ENCODE measurements at regions not wholly inside any gene's neighbourhood (a gene's known extent, or its start where the extent isn't known, plus 50 kb on each side); places are given as distances from the start of the nearest gene placed in this dataset.
A peak's percentile ranks its signal among the peaks of the same experiment; 100 is the strongest.

GRCh38 chr5:161115941-161116340 lies 263.9 kb upstream of the ATP10B start:
- no peak for DNase-seq

DNA sequence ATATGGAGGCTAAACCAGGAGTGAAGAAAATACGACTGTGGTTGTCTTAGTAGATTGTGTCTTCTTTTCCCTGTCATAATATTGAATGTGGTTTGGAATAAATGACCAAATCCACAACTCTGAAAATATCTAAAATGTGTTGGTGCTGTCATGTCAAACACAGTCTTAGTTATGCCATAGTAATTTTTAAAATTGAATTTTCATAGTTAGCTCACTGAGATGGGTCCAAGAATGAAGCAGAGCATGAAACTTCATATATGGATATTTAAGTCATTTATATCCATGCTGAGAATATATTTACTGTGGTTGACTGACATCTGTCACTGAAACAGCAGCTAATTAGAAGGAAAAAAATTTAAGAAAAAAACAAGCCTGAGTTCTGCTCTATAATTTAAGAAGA lies 260.4 kb upstream of the ATP10B start:
- no peak for DNase-seq

DNA sequence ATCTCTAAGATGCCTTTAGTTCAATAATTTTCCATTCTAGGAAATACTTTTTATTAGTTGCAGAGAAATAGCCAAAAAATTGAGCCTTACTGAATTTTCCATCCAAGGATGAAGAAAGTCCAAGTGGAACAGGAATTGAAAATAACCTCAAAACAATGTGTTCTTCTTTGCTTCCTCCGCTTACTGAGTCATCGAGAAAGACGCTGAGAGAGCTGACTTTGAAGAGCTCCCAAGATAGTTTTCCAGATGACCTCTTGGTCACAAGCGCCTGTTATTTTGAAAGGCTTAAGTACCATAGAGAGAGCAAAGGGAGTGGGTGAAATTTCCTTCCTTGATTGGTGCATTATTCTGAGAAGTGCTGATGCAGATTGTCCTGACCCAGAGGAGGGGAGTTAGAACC lies 253.5 kb upstream of the ATP10B start:
- no peak for DNase-seq

DNA sequence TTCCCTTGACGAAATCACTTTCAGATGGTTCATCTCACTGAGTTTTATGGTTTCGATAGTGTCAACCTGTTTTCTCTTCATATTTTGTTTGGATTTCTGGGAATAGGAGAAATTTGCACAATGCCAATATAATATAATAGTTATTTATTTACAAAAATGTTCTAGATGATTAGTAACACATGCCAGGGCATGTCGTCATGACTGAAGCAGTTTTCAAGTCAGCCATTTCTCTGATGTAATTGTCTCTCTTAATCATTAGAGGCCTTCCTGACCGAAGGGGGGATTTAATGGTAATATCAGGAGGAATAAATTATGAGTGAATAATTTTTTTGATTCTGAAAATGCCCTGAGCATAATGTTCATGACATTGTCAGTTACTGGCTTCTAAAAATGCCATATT lies 246.5 kb upstream of the ATP10B start:
- no peak for DNase-seq

- no peak for DNase-seq
Measured at GRCh38 chr5:161096581-161096980, 244.6 kb upstream of the ATP10B start.

- DNase-seq, result no peak
Measured at GRCh38 chr5:161095953-161096352, 243.9 kb upstream of the ATP10B start.

GRCh38 chr5:161094411-161094810 lies 242.4 kb upstream of the ATP10B start:
- no peak for DNase-seq

DNA sequence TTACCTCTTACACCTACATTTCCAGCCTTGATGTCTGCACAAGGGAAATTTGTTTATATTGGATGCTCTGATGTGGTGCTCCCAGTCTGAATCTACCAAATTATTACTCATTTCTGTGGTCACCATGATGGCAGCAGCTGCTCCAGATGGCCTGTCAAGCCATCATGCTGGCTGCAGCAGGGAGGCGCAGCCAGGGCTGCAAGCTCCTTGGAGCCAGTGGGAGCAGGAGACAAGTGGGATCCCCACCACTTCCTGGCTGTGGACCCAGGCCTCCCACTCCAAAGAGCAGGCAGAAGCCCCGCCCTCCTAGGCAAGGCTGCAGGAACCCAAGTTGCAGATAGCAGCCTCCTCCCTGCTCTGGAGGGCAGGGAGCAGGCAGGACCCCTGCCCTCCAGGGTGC lies 241.1 kb upstream of the ATP10B start:
- no peak for DNase-seq

DNA sequence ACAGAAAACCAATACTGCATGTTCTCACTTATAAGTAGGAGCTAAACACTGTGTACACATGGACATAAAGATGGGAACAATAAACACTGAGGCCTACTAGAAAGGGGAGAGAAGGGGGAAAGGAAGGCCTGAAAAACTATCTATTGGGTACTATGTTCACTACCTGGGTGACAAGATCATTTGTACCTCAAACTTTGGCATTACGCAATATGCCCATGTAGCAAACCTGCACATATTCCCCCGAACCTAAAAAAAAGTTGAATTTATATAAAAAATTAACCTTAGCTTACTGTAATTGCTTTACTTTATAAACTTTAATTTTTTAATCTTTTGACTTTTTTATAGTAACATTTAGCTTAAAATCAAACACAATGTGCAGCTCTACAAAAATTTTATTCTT lies 237.6 kb upstream of the ATP10B start:
- no peak for DNase-seq

DNA sequence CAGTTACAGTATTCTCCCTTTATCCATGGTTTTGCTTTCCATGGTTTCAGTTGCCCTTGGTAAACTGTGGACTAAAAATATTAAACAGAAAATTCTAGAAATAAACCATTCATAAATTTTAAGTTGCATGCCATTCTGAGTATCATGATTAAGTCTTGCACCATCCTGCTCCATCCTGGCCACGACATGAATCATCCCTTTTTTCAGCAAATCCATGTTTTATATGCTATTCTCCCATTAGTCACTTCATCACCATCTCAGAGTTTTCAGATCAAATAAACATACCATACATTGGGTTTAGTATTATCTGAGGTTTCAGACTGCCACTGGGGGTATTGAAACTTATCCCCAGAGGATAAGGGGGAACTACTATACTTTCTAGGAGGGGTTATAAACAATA lies 234.4 kb upstream of the ATP10B start:
- no peak for DNase-seq

DNA sequence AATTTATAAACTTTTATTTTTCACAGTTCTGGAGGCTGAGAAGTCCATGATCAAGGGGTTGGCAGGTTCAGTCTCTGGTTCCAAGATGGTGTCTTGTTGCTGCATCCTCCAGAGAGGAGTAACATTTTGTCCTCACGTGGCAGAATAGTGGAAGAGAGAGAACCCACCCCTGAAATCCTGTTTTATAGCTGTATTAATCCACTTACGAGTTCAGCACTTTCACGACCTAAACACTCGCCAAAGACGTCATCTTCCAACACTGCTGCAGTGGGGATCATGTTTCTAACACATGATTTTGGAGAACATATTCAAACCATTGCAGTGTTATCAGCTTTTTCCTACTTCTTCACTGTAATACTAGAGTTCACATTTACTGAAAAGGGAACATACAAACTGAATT lies 233.0 kb upstream of the ATP10B start:
- no peak for DNase-seq

- DNase-seq, result no peak
Measured at GRCh38 chr5:161084115-161084514, 232.1 kb upstream of the ATP10B start.

DNA sequence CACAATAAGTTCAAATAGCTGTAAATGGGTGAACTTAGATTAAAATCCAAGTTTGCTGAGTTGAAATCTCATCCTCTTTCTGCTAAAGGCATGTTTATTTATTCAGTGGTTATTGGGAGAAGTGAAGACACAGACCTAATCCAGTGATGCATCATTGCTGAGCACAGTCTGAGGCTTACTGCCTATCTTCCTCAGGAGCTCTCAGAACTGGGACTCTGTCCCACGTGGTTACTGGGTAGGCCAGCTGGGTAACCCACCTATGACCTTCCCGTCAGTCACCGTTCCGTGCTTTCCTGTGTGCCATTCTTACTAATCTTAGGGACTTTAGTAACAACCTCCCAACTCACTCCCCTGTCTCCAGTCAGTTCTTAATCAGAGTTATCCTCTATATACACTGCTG lies 226.8 kb upstream of the ATP10B start:
- DNase-seq, result no peak

GRCh38 chr5:161077936-161078545 lies 226.0 kb upstream of the ATP10B start:
- no peak for DNase-seq

- DNase-seq, result no peak
Measured at GRCh38 chr5:161077496-161077895, 225.5 kb upstream of the ATP10B start.

DNA sequence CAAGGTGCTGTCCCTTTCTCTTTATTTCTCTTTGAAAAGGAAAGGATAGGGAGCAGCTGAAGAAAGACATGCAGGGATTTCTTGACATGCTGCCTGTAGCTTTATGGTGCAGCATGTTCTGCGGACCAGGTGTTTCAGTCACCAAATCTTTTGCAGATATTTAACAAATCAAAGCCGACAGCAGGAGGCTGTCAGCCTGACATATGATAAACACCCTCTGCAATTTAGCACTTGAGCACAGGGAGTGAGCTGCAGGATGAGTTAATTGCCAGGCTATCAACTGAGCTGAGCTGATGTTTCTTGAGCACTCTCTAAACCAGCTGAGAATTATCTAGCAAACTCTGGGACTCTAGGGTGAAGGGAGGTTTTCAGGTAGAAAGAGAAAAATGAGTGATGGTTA lies 212.8 kb upstream of the ATP10B start:
- DNase-seq, result peak; percentile 59

DNA sequence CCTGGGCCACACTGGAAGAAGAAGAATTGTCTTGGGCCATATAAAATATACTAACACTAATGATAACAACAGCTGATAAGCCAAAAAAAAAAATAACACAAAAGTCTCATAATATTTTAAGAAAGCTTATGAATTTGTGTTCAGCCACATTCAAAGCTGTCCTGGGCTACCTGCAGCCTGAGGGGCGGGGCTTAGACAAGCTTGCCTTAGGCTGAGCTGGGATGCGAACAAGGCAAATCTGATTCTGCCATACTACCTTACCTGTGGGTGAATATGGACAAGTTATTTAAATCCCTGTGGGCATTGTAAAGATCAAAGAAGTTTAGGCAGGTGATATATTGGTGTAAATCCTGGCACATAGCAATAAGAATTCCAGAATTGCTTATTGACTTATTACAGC lies 212.3 kb upstream of the ATP10B start:
- DNase-seq, result no peak

DNA sequence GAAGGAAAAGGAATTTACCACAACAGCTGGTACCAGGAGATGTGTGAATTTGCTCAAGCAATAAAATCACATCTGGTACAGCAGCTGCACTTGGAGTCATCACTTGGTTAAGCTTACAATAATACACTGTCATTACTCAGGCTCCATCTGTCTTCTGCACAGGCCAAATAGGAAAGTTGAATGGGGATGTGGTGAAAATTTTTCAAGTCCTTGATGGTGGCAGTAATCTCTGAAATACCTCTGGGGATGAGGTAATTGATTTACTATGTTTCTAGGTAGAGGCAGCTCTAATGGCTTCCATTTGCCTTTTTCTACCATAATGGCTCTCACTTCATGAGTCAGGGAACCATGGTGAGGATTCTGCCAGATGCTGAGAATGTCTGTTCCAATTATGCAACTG lies 206.8 kb upstream of the ATP10B start:
- DNase-seq, result peak; percentile 86

- DNase-seq, result no peak
Measured at GRCh38 chr5:161051920-161052500, 200.0 kb upstream of the ATP10B start.

DNA sequence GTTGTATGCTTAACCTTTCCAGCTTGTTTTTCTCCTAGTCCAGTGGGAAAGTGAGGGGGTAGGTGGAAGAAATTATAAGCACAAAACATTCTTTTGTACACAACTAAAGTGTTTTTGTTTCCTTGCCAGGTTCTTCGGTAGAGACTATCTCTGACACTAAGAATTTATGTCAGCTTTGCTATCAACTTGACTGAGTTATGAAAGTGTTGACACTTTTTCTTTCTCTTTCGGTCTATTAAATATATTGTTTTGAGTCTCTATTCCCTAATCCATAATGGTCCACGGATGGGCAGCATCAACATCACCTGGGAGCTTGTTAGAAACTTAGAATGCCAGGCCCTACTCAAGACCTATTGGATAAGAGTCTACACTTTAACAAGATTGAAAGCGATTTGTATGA lies 195.0 kb upstream of the ATP10B start:
- no peak for DNase-seq

DNA sequence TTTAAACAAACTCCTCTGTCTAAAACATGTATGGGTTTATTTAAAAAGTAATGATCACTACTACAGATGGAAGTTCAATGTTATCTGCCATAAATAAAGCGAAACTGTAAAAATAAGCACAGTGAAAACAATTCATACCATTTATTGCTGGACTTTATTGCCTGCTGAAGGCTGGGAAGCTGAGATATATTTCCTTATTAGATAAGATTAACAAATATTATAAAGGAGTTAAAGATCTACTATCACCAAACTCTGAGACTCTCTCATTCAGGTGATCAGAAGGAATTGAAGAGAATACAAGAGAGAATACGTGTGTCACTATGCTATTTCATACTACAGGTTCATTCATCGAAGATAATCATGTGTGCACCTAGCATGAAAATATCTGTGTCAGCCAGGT lies 190.9 kb upstream of the ATP10B start:
- DNase-seq, result no peak

GRCh38 chr5:161042443-161042842 lies 190.4 kb upstream of the ATP10B start:
- no peak for DNase-seq

DNA sequence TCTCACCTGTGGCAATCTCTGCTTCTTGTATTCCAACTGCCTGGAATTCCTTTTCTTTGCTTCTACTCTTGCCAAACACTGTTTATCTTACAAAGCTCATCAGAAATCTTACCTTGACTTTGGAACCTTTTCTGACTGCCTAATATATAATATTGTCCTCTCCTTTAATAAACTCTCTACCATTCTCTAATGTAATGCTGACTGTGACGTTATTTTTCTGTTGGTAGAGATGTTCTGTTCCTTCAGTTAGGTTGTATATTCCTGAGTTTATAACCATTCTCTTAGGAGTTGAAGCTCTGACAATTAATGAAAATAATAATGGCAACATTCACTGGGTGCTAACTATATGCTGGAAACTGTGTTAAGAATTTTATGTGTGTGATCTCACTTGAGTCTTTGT lies 188.8 kb upstream of the ATP10B start:
- no peak for DNase-seq

DNA sequence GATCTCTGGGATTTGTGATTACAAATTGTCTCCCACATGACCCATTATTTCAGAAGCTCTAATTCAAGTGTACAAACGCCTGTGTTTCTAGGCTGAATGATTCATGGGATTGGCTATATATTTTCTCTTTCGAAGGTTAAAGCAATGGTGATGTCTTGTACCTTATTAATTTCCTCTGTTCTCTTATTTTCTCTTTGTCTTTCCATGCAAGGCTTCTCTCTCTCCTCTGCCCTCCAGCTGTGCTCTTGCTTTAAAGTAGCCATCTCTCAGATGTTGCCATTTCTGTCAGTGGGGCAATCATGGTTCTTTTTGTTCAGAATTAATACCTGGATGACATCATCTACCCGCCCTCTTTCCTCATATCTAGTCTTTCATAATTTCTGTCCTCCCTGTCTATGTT lies 184.3 kb upstream of the ATP10B start:
- no peak for DNase-seq

DNA sequence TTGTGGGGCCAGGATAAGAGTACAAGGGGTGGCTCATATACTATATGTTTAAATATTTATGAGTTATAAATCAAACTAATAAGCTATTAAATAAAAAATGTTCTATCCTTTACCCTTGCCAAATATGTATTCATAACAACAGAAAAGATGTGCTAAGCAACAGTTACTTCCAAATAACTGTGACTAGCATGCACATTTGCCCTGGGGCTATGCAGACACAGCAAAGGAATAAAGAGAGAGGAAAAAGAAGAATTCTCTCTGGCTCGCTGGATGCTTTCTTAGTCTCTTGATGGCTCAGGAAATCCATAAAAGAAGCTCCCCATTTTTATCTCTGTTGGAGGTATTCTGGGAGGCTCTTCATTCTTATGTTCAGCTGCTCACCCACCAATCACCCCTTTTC lies 182.4 kb upstream of the ATP10B start:
- DNase-seq, result no peak

DNA sequence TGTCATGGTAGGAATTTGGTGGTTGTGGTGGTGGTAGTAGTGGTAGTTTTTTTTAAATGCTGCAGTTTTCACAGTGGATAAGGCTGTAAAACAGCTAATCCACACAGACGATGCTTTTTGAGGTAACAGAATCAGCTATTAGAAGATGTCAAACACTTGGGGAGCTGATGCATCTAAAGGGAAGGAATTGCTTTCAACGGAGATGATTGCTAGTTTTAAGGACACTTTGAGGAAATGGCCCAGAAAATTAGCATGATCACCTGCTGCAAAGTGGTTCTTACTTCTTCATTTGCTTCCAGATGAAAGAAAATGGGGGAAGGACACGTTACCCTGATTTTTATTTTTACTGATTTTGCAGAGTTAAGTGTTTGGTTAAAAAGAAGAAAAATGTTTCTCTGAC lies 178.2 kb upstream of the ATP10B start:
- DNase-seq, result no peak
